Mucosa of gallbladder (tissue), 1 donor: ENCODE measurements at regions not wholly inside any gene's neighbourhood (a gene's known extent, or its start where the extent isn't known, plus 50 kb on each side); places are given as distances from the start of the nearest gene placed in this dataset.

Experiments
- DNase-seq: peaks from one replicate; pipeline ENCODE4 v3.0.0-alpha.2; 2020; ENCODE audit warnings: low spot score
- donor health status: DM: no; HTN: no; CAD: no.

GRCh38 chr15:91670108-91670507 lies 183.4 kb upstream of the SLCO3A1 start:
- DNase-seq = no peak

GRCh38 chr15:91678003-91678402 lies 175.5 kb upstream of the SLCO3A1 start:
- DNase-seq = no peak

GRCh38 chr15:91679447-91679846 lies 174.1 kb upstream of the SLCO3A1 start:
- no peak for DNase-seq

GRCh38 chr15:91685436-91685835 lies 168.1 kb upstream of the SLCO3A1 start:
- DNase-seq = no peak

- no peak for DNase-seq
Measured at GRCh38 chr15:91688811-91689210, 164.7 kb upstream of the SLCO3A1 start.

- DNase-seq = no peak
Measured at GRCh38 chr15:91689377-91689776, 164.1 kb upstream of the SLCO3A1 start.

GRCh38 chr15:91692596-91692995 lies 160.9 kb upstream of the SLCO3A1 start:
- DNase-seq = no peak

- no peak for DNase-seq
Measured at GRCh38 chr15:91694131-91694830, 159.2 kb upstream of the SLCO3A1 start.

GRCh38 chr15:91694831-91695210 lies 158.7 kb upstream of the SLCO3A1 start:
- DNase-seq = peak; percentile 68

GRCh38 chr15:91695799-91696198 lies 157.7 kb upstream of the SLCO3A1 start:
- no peak for DNase-seq

GRCh38 chr15:91696981-91697380 lies 156.5 kb upstream of the SLCO3A1 start:
- DNase-seq = no peak

- DNase-seq = no peak
Measured at GRCh38 chr15:91698241-91698640, 155.3 kb upstream of the SLCO3A1 start.

GRCh38 chr15:91699741-91700140 lies 153.8 kb upstream of the SLCO3A1 start:
- no peak for DNase-seq

GRCh38 chr15:91703274-91703673 lies 150.2 kb upstream of the SLCO3A1 start:
- no peak for DNase-seq

GRCh38 chr15:91704343-91704742 lies 149.2 kb upstream of the SLCO3A1 start:
- DNase-seq = peak; percentile 57

- DNase-seq = peak; percentile 83
Measured at GRCh38 chr15:91706322-91707032, 147.0 kb upstream of the SLCO3A1 start.

- DNase-seq = no peak
Measured at GRCh38 chr15:91710080-91710698, 143.3 kb upstream of the SLCO3A1 start.

- DNase-seq = no peak
Measured at GRCh38 chr15:91711384-91712033, 142.0 kb upstream of the SLCO3A1 start.

- no peak for DNase-seq
Measured at GRCh38 chr15:91712286-91712685, 141.2 kb upstream of the SLCO3A1 start.

- no peak for DNase-seq
Measured at GRCh38 chr15:91716536-91716935, 137.0 kb upstream of the SLCO3A1 start.

GRCh38 chr15:91717811-91718210 lies 135.7 kb upstream of the SLCO3A1 start:
- no peak for DNase-seq

GRCh38 chr15:91723959-91724358 lies 129.5 kb upstream of the SLCO3A1 start:
- no peak for DNase-seq

GRCh38 chr15:91733661-91734060 lies 119.8 kb upstream of the SLCO3A1 start:
- no peak for DNase-seq
